HEK293 (cell line): ENCODE measurements at regions not wholly inside any gene's neighbourhood (a gene's known extent, or its start where the extent isn't known, plus 50 kb on each side); places are given as distances from the start of the nearest gene placed in this dataset.

ENCODE experiments used
- CTCF ChIA-PET: fragments of 350-600 bp; formaldehyde crosslinking; extraction: SDS; loops from one replicate; lab custom pipeline; 2021; ENCODE audit warnings: antibody characterized with exemption; lab: Yijun Ruan, JAX
- POLR2A ChIA-PET: fragments of 300-600 bp; formaldehyde crosslinking; extraction: SDS; loops from one replicate; lab custom pipeline; 2020; ENCODE audit warnings: antibody characterized with exemption, inconsistent platforms; lab: Yijun Ruan, JAX
- H3K27ac ChIP-seq: fragments of 200-500 bp; sonication (Bioruptor generic); 2 replicates; pipeline ENCODE4 v1.5.1; 2014; ENCODE audit warnings: low read depth, low read length, control low read depth, inconsistent platforms; ENCODE audit errors: extremely low read depth
- H3K36me3 ChIP-seq, 2 experiments: fragments of 200-500 bp in 1 of 2; sonication (Bioruptor generic) in 1 of 2; 1 replicate in 1 of 2; 2 replicates in 1 of 2; pipeline ENCODE4 v1.5.1; 2014 to 2017; ENCODE audit warnings: inconsistent platforms in 2 of 2, low read length in 2 of 2; ENCODE audit not compliant: control insufficient read depth in 2 of 2, insufficient read depth in 1 of 2
- H3K4me1 ChIP-seq: fragments of 200-500 bp; sonication (Bioruptor generic); 2 replicates; pipeline ENCODE4 v1.5.1; 2014; ENCODE audit warnings: mild to moderate bottlenecking, low read length, inconsistent platforms; ENCODE audit not compliant: control insufficient read depth, insufficient read depth
- H3K4me3 ChIP-seq: 2 replicates; pipeline ENCODE4 v1.5.1; 2011; ENCODE audit warnings: low read depth, mild to moderate bottlenecking, control low read depth, low read length, moderate library complexity
- H3K9me3 ChIP-seq: fragments of 200-500 bp; sonication (Bioruptor generic); 2 replicates; pipeline ENCODE4 v1.5.1; 2014; ENCODE audit warnings: low read depth, low read length, inconsistent platforms; ENCODE audit not compliant: control insufficient read depth, insufficient read depth
- OVOL3 ChIP-seq: fragments of 450-650 bp; formaldehyde crosslinking; IDR thresholded peaks from 2 replicates; pipeline ENCODE4 v1.5.1; 2016; ENCODE audit warnings: missing biosample characterization, missing genetic modification characterization
- PRDM6 ChIP-seq: fragments of 450-650 bp; formaldehyde crosslinking; IDR thresholded peaks from 2 replicates; pipeline ENCODE4 v1.5.1; 2017; ENCODE audit warnings: missing biosample characterization, missing genetic modification characterization
- SCRT1 ChIP-seq: fragments of 450-650 bp; formaldehyde crosslinking; IDR thresholded peaks from 2 replicates; pipeline ENCODE4 v1.5.1; 2016; ENCODE audit warnings: missing biosample characterization, missing genetic modification characterization, borderline replicate concordance
- ZEB2 ChIP-seq: fragments of 450-650 bp; formaldehyde crosslinking; IDR thresholded peaks from 2 replicates; pipeline ENCODE4 v1.5.1; 2016; ENCODE audit warnings: missing biosample characterization, missing genetic modification characterization
- ZNF114 ChIP-seq: fragments of 450-650 bp; formaldehyde crosslinking; IDR thresholded peaks from 2 replicates; pipeline ENCODE4 v1.5.0; 2017; ENCODE audit warnings: missing biosample characterization, missing genetic modification characterization
- ZNF169 ChIP-seq: fragments of 450-650 bp; formaldehyde crosslinking; IDR thresholded peaks from 2 replicates; pipeline ENCODE4 v1.5.1; 2016; ENCODE audit warnings: missing biosample characterization, missing genetic modification characterization
- ZNF184 ChIP-seq: fragments of 450-650 bp; IDR thresholded peaks from 2 replicates; pipeline ENCODE4 v1.5.1; 2018; ENCODE audit warnings: missing biosample characterization, mild to moderate bottlenecking, missing genetic modification characterization
- ZNF19 ChIP-seq: fragments of 450-650 bp; formaldehyde crosslinking; IDR thresholded peaks from 2 replicates; pipeline ENCODE4; 2016; ENCODE audit warnings: missing biosample characterization, missing genetic modification characterization, low read depth
- ZNF292 ChIP-seq: fragments of 450-650 bp; formaldehyde crosslinking; IDR thresholded peaks from 2 replicates; pipeline ENCODE4 v1.5.1; 2016; ENCODE audit warnings: low read depth, missing biosample characterization, missing genetic modification characterization, borderline replicate concordance
- ZNF324 ChIP-seq: fragments of 450-650 bp; formaldehyde crosslinking; IDR thresholded peaks from 2 replicates; pipeline ENCODE4 v1.5.1; 2016; ENCODE audit warnings: missing biosample characterization, missing genetic modification characterization
- ZNF37A ChIP-seq: fragments of 450-650 bp; IDR thresholded peaks from 2 replicates; pipeline ENCODE4 v1.5.1; 2018; ENCODE audit warnings: missing biosample characterization, missing genetic modification characterization
- ZNF510 ChIP-seq: fragments of 450-650 bp; formaldehyde crosslinking; IDR thresholded peaks from 2 replicates; pipeline ENCODE4 v1.5.1; 2018; ENCODE audit warnings: mild to moderate bottlenecking, missing genetic modification characterization, missing biosample characterization; ENCODE audit not compliant: insufficient replicate concordance
- ZNF596 ChIP-seq: fragments of 450-650 bp; IDR thresholded peaks from 2 replicates; pipeline ENCODE4 v1.5.0; 2018; ENCODE audit warnings: missing biosample characterization, mild to moderate bottlenecking, missing genetic modification characterization, moderate library complexity
- ZNF639 ChIP-seq: fragments of 450-650 bp; formaldehyde crosslinking; IDR thresholded peaks from 2 replicates; pipeline ENCODE4 v1.5.1; 2016; ENCODE audit warnings: missing biosample characterization, missing genetic modification characterization
- ZNF654 ChIP-seq: fragments of 450-650 bp; formaldehyde crosslinking; IDR thresholded peaks from 2 replicates; pipeline ENCODE4 v1.5.1; 2016; ENCODE audit warnings: low read depth, missing biosample characterization, missing genetic modification characterization
- ZNF658 ChIP-seq: fragments of 450-650 bp; formaldehyde crosslinking; IDR thresholded peaks from 2 replicates; pipeline ENCODE4; 2016; ENCODE audit warnings: missing biosample characterization, missing genetic modification characterization
- ZNF76 ChIP-seq: fragments of 450-650 bp; formaldehyde crosslinking; IDR thresholded peaks from 2 replicates; pipeline ENCODE4; 2016; ENCODE audit warnings: low read depth, missing biosample characterization, missing genetic modification characterization, borderline replicate concordance
- ZSCAN23 ChIP-seq: fragments of 450-650 bp; formaldehyde crosslinking; IDR thresholded peaks from 2 replicates; pipeline ENCODE4 v1.5.1; 2016; ENCODE audit warnings: missing biosample characterization, missing genetic modification characterization
- ZSCAN30 ChIP-seq: fragments of 450-650 bp; IDR thresholded peaks from 2 replicates; pipeline ENCODE4 v1.5.1; 2018; ENCODE audit warnings: missing biosample characterization, mild to moderate bottlenecking, missing genetic modification characterization, moderate library complexity
- ZXDB ChIP-seq: fragments of 450-650 bp; formaldehyde crosslinking; IDR thresholded peaks from 2 replicates; pipeline ENCODE4 v1.5.1; 2016; ENCODE audit warnings: missing biosample characterization, missing genetic modification characterization
- TF ChIP-seq, protein P1 (sequence below): fragments of 450-650 bp; formaldehyde crosslinking; IDR thresholded peaks from 2 replicates; pipeline ENCODE4 v1.5.1; 2016; ENCODE audit warnings: missing biosample characterization, missing genetic modification characterization
- TF ChIP-seq, protein P2 (sequence below): fragments of 450-650 bp; formaldehyde crosslinking; IDR thresholded peaks from 2 replicates; pipeline ENCODE4 v1.5.1; 2016; ENCODE audit warnings: missing biosample characterization, missing genetic modification characterization
- TF ChIP-seq, protein P3 (sequence below): fragments of 450-650 bp; formaldehyde crosslinking; IDR thresholded peaks from 2 replicates; pipeline ENCODE4 v1.5.1; 2016; ENCODE audit warnings: missing biosample characterization, missing genetic modification characterization
- TF ChIP-seq, protein P4 (sequence below): fragments of 450-650 bp; formaldehyde crosslinking; IDR thresholded peaks from 2 replicates; pipeline ENCODE4 v1.5.1; 2016; ENCODE audit warnings: missing biosample characterization, missing genetic modification characterization

- TF ChIP-seq, protein P1, sequence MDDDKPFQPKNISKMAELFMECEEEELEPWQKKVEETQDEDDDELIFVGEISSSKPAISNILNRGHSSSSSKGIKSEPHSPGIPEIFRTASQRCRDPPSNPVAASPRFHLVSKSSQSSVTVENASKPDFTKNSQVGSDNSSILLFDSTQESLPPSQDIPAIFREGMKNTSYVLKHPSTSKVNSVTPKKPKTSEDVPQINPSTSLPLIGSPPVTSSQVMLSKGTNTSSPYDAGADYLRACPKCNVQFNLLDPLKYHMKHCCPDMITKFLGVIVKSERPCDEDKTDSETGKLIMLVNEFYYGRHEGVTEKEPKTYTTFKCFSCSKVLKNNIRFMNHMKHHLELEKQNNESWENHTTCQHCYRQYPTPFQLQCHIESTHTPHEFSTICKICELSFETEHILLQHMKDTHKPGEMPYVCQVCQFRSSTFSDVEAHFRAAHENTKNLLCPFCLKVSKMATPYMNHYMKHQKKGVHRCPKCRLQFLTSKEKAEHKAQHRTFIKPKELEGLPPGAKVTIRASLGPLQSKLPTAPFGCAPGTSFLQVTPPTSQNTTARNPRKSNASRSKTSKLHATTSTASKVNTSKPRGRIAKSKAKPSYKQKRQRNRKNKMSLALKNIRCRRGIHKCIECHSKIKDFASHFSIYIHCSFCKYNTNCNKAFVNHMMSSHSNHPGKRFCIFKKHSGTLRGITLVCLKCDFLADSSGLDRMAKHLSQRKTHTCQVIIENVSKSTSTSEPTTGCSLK (tag by site-specific recombination): no peak
- TF ChIP-seq ZNF76 (tag by site-specific recombination) (no peak), OVOL3 (tag by site-specific recombination) (no peak), ZEB2 (tag by site-specific recombination) (no peak), PRDM6 (tag by site-specific recombination) (no peak), ZNF169 (tag by site-specific recombination) (no peak), ZXDB (tag by site-specific recombination) (no peak), ZNF658 (tag by site-specific recombination) (no peak), ZNF292 (tag by site-specific recombination) (no peak)
- TF ChIP-seq, protein P2, sequence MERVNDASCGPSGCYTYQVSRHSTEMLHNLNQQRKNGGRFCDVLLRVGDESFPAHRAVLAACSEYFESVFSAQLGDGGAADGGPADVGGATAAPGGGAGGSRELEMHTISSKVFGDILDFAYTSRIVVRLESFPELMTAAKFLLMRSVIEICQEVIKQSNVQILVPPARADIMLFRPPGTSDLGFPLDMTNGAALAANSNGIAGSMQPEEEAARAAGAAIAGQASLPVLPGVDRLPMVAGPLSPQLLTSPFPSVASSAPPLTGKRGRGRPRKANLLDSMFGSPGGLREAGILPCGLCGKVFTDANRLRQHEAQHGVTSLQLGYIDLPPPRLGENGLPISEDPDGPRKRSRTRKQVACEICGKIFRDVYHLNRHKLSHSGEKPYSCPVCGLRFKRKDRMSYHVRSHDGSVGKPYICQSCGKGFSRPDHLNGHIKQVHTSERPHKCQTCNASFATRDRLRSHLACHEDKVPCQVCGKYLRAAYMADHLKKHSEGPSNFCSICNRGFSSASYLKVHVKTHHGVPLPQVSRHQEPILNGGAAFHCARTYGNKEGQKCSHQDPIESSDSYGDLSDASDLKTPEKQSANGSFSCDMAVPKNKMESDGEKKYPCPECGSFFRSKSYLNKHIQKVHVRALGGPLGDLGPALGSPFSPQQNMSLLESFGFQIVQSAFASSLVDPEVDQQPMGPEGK (tag by site-specific recombination): no peak
Observed at GRCh38 chr3:148146241-148146640, 551.5 kb upstream of the AGTR1 start (continued).

DNA sequence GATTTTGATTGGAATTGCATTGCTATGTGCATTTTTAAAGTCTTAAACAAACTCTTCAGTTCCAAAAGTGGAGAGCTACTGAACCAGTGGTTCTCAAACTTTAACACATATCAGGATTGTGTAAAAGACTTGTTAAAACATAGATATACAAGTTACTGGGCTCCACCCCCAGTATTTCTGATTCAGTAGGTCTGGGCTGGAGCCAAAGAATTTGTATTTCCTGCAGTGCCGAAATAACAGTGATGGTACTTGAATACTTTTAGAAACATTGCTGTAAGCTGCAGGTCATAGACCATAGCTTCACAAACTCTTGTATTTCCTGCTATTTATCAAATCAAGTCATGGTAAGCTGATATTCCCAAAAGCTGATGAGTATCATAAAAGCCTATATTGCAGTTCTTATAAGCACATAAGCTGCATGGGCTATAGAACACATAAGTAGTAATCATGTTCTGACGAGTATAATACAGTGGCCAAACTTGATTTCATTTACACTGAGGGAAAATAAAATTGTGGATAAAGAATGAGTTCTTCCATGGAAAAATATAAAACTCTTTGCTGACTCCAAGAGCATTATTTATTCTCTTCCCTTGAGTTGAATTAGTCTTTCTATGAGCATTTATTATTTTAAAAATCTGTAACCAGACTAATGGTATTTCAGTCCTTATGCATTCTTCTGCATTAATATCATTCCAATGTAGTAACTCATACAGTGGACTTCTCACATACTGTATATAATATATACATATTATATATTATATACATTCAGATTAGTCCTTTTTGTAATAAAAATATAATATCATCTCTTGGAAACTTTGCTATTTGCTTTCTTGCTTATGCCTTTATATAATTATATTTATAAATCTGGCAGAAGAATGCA, 550.5 kb upstream of the AGTR1 start:
- H3K27ac ChIP-seq: no peak overlapping the region
- no peaks in the 10 kb centered on the region for H3K4me1 ChIP-seq
- no peak overlapping the region for H3K4me3 ChIP-seq
- H3K36me3 ChIP-seq: no peaks in the 10 kb centered on the region
- ChIA-PET CTCF (no interaction called here), POLR2A (no interaction called here)
- no peaks in the 10 kb centered on the region for H3K9me3 ChIP-seq
- TF ChIP-seq ZNF184 (no peak), ZSCAN23 (tag by site-specific recombination) (no peak), ZNF596 (tag by site-specific recombination) (no peak), ZSCAN30 (no peak), ZNF510 (tag by site-specific recombination) (no peak), ZNF324 (tag by site-specific recombination) (no peak), ZNF639 (tag by site-specific recombination) (no peak), ZNF114 (tag by site-specific recombination) (no peak), ZNF19 (tag by site-specific recombination) (no peak), SCRT1 (no peak), ZNF654 (no peak), ZNF37A (no peak)
- TF ChIP-seq, protein P3, sequence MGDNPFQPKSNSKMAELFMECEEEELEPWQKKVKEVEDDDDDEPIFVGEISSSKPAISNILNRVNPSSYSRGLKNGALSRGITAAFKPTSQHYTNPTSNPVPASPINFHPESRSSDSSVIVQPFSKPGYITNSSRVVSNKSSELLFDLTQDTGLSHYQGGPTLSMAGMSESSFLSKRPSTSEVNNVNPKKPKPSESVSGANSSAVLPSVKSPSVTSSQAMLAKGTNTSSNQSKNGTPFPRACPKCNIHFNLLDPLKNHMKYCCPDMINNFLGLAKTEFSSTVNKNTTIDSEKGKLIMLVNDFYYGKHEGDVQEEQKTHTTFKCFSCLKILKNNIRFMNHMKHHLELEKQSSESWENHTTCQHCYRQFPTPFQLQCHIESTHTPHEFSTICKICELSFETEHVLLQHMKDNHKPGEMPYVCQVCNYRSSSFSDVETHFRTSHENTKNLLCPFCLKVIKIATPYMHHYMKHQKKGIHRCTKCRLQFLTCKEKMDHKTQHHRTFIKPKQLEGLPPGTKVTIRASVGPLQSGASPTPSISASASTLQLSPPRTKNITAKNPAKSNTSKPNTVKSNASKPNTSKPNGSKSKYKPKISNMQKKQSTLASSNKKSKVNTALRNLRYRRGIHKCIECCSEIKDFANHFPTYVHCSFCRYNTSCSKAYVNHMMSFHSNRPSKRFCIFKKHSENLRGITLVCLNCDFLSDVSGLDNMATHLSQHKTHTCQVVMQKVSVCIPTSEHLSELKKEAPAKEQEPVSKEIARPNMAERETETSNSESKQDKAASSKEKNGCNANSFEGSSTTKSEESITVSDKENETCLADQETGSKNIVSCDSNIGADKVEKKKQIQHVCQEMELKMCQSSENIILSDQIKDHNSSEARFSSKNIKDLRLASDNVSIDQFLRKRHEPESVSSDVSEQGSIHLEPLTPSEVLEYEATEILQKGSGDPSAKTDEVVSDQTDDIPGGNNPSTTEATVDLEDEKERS (tag by site-specific recombination): no peak
- TF ChIP-seq, protein P4, sequence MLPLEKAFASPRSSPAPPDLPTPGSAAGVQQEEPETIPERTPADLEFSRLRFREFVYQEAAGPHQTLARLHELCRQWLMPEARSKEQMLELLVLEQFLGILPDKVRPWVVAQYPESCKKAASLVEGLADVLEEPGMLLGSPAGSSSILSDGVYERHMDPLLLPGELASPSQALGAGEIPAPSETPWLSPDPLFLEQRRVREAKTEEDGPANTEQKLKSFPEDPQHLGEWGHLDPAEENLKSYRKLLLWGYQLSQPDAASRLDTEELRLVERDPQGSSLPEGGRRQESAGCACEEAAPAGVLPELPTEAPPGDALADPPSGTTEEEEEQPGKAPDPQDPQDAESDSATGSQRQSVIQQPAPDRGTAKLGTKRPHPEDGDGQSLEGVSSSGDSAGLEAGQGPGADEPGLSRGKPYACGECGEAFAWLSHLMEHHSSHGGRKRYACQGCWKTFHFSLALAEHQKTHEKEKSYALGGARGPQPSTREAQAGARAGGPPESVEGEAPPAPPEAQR (tag by site-specific recombination): no peak
